NCI-H187 treated with DMSO at 0.1 percent for 48 hours (cell line): ENCODE measurements at regions not wholly inside any gene's neighbourhood (a gene's known extent, or its start where the extent isn't known, plus 50 kb on each side); places are given as distances from the start of the nearest gene placed in this dataset.

Source experiments
- DNase-seq: peaks from one replicate; lab custom pipeline; 2025; lab: John Stamatoyannopoulos, UW

DNA sequence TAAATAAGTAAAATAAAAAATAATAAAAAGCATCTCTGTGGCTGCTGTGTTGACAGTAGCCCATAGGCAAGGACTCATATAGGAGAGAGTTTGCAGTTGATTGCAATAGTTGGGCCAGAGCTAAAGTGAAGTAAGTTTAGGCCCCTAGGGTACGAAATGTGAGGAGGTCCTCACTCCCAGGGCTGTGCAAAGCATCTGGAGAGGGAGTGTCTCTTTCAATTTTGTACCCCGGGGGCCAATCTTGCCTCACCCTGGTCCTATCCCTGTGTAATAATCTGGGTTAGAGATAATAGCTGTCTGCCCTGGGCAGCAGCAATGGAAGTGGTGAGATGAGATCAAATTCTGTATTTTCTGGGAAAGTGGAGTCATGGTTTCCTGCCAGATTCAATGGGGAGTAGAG lies 365.7 kb downstream of the GATA3 start:
- no peak for DNase-seq

DNA sequence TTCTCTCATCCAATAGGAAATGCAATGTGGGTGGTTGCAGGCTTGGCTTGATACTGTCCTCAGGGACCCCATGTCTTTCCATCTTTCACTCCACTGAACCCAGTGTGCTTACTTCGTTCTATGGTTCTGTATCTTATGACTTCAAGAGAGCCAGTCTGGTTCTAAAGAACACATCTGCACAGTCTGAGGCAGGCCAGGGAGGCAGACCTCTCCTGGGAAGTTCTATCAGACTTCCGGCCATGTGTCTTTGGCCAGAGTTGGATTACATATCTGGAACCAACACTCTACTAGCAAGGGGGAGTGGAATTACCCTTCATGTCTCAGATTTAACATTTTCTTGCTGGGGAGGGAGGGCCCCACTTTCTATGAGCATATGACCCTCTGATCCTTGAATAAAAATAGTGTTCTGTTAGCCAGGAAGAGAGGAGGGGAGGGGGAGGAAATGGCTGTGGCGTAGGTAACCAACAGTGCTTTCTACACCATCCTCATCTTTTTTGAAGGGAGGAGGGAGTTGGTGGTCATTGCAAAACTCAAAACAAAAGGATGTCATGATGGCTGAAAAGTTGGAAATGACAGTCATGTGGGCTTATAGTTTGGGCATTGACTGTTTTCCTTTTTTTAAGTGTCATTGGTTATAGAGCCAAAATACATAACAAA lies 370.2 kb downstream of the GATA3 start:
- DNase-seq: no peak

DNA sequence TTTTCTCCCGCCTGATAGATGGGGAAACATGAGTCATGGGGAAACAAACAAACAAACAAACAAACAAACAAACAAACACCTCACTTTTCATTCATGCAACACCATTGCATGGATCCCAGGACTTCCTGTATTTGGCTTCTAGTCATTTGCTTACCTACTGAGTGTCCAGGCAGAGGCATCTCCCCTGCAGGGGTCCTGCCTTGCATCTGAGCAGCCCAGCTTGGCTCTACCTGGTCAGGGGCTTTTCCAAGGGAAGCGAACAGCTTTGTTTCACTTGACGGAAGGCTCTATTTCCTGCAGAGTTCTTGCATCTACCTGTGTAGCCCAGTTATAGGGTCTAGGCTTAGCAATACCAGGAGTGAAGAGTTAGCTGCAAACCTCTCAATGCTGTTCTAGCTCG lies 374.2 kb downstream of the GATA3 start:
- no peak for DNase-seq

DNA sequence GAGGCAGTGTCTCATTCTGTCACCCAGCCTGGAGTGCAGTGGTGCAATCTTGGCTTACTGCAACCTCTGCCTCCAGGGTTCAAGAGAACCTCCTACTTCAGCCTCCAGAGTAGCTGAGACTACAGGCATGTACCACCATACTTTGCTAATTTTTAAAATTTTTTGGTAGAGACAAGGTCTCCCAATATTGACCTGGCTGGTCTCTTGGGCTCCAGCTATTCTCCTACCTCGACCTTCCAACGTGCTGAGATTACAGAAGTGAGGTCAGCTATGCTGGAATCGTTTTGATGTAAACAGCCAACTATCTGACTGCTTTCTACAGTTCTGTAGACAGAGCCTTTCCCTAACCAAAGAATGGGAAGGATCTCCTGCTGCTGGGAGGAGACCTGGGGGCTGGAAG lies 375.8 kb downstream of the GATA3 start:
- no peak for DNase-seq

DNA sequence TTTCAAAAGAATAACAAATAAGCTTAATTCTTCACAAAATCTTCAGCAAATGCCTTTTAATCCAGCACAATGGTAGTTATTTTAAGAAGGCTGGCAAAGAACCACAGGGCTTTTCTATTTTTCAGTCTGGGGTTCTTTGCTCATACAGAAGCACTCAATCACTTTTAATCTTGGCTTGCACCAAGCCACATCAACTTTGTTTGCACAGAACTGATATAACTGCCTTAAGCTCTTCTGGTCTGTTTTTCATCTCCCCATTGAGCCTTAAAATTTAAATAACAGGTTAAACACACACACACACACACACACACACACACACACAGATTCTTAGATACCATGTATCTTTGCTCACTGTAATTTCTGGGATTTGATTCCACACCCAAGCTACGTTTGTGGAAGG lies 377.0 kb downstream of the GATA3 start:
- DNase-seq: no peak

DNA sequence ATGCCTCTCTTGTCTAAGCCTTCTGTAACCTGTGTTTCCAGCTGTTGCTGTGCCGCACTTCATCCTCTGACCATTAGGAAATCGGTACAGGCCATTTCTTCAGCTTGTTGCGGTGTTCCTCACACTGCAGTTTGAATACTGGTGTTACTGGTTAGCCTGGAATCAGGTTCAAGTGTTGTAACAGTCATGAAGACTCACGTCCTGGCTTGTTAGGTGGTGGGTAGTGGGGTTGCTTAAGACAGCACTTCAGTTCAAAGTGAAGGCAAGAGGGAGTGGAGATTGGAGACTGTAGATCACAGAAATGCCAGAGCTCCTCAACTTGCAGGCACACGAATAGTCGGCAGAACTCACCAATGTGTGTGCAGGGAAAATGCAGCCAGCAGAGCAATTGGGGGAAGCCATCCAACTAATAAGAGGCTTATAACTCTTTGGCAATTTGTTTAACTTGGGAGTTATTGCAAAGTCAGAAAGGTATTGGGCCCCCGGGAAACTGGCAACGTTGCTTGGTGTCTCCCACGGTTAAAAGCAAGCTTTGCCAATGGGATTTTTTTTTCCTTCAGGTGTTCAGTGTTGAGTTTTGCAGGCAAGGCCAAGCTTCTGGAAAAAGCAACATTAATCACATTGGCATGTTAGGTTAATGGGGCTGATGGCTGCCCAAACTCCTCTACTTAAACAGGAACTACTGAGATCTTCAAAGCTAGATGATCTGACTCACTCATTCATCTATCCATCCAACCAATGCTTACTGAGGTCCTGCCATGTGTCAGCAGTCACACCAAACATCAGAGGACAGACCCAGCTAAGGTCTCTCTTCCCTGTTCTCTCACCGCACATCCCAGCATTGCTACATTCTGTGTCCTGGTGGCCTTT lies 380.9 kb downstream of the GATA3 start:
- DNase-seq: no peak

DNA sequence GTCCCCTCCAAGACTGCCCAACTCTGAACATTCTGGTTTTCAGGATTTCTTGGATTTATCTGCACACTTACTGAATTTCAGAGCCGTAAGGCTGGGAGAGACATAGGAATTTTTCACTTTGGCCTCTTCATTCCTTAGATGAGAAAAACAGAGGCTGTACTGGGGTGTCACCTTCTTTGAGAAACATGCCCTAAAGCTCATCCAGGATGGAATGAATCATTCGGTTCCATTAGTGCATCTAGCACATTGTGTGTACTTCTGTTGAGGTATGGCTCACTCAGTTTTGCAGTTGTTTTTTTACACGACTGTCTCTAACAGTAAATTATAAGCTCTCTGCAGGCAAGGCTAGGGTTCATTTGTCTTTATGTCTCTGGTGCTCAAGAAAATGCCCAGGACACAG lies 383.4 kb downstream of the GATA3 start:
- no peak for DNase-seq

DNA sequence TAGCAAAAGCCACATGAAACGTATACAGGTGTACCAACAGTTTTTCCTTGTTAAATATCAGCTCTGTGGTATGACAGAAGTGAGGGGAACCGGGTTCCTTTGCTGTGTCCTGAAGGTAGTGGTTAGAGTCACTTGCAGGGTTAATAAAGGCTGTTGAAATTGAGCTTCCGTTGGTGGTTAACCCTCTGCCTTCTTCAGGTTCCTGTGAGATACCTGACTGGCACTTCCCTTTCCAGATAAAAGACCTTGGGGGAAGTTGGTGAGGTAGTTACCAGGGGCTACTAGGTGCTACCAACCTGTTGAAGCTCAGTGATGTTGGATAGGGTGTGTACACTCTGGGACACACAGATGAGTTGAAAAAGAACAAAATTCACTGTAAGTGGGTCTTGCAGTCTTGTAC lies 384.1 kb downstream of the GATA3 start:
- no peak for DNase-seq

DNA sequence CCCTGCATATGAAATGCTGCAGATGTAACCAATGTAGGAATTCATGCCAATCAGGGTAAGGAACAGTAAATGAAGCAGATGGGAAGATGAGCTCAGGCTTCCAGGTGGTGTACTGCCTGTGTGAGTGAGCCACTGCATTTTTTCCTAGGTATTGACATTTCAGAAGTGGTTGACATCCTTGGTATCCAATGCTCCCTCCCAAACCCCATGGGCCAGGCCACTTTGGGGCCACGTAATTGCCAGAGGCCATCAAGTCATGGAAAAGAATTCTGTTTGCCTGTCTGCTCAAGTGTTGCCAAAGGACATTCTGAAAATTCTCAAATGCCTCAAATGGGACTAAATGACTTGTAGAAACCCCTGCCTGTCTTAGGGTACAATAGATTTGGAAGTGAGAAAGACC lies 384.6 kb downstream of the GATA3 start:
- DNase-seq: no peak

DNA sequence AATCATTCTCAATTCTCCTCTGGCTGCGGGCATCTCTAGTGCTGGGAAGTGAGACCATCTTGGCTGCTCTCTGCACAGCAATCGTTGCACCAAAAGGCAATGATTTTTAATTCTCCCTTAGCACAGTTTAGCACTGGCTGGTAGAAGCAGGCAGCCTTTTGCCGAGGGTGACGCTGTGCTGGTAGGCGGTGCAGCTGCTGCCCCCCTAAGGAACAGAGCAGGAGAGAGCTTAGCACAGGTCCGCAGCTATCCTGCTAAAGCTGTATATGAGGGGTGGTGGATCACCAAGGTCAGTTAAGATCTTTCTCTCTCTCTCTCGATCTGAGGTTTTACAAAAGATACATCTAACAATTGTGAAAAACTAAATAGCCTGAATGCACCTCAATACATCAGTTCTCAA lies 390.1 kb downstream of the GATA3 start:
- DNase-seq: no peak

DNA sequence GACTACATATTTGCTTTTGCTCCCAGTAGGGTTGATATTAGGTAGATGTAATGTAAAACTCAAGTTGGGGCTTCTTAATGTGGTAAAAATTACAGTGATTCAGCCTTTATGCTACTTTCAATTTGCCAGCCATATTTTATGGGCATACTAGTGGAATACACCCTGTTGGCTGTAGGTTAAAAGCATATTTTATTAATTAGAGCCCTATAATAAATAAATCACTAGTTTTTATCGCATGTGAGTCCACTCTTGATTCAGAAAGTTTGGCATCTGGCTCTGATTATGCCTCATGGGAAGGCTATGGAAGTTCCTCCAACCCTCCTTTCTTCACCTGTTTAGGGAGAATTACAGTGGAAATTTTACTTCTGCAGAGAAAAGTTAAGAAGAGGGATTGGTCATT lies 390.9 kb downstream of the GATA3 start:
- DNase-seq: no peak

DNA sequence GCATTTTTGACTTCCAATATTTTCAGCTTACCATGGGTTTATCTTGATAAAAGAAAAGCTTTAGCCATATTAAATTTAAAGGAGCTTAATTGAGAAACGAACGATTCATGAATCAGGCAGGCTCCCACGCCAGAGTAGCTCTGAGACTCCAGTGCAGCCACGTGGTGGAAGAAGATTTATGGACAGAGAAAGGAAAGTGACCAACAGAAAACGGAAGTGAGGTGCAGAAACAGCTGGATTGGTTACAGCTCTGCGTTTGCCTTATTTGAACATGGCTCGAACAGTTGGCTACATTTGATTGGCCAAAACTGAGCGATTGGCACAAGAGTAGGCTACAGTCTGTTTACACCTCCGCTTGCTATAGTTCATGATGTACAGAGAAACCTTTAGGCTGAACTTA lies 395.4 kb downstream of the GATA3 start:
- no peak for DNase-seq

DNA sequence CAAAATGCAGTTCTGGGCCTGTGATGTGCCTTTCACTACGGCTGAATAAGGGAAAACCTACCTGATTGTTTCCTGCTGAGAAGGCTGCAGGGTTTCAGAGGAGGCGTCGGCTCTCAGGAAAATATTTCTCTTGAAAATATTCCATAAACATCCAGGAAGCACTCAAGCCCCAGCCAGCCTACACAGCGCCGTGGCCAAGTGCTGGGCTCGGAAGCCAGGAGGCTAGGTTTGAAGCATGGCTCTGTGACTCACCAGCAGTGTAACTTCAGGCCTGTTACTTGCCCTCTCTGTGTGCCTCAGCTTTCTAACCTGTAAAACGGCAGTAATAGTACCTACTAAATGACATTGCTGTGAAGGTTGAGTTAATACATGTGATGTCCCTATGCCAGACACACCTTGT lies 399.1 kb downstream of the GATA3 start:
- DNase-seq: no peak

DNA sequence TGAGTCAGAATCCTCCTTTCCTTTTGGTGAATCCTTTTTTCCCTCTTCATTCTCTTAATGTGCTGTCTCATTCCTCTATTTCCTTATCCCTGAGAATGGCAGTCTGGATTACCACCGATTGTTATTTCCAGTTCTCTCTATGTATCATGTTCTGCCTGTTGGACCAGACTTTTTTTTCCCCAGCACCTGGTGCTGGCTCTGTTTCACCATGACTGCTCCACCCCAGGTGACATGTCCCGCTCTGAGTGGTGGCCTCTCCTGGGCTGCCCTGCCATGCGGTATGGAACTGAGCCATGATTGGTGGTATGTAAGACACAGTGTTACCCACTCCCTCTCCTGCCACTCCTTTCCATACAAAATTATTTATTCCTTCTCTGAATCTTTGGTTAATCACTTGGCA lies 399.9 kb downstream of the GATA3 start:
- no peak for DNase-seq

DNA sequence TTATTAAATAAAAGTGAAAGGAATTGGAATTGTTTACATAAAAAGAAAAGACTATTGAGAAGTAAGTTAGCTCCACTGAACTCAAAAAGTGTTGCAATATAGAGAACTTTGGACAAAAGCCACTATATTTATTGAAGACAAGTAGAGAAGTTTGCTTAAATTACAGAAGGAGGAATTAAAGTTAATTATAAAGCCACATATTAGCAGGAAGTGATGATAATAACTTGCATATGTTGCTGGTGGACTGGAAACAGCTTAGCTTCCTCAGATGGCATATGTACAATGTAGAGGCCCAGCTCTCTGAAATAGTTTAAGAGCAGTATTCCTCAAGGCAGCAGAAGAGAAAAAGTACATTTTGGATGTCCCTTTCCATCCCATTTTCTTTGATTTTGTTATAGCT lies 400.7 kb downstream of the GATA3 start:
- no peak for DNase-seq

DNA sequence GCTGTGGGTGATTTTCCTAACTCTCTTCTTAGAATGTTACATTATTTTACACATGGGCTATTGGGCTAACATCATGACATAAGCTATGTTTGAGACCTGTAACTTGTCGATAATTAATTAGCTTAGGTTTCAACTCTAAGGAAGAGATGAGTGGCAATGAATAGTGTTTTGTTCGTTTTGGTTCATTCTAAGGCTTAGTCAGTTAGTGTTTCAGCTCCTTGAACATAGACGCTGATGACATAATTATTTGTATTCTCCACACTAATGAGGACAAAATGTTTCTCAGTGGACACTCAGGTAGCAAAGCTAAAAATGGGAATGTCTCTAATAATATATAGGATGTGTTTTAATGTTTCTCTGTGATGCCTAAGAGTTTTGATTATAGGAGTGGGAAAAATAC lies 401.9 kb downstream of the GATA3 start:
- DNase-seq: no peak

DNA sequence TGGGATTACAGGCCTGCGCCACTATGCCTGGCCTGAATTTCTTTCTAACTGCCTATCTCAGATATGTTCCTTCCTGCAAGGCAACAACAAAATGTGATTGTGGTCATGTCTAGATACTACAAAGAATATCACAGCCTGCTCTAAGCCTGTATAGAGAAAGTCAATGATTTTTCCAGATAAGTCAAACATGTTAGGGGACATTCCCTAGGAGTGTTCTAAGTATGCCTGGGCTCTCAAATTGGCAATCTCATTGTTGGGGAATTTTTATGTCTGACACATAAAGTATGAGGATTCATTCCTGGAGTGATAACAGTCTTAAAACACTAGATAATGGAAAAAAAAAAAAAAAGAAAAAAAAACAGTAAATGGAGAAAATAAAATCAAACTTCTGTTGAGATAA lies 406.1 kb downstream of the GATA3 start:
- no peak for DNase-seq

DNA sequence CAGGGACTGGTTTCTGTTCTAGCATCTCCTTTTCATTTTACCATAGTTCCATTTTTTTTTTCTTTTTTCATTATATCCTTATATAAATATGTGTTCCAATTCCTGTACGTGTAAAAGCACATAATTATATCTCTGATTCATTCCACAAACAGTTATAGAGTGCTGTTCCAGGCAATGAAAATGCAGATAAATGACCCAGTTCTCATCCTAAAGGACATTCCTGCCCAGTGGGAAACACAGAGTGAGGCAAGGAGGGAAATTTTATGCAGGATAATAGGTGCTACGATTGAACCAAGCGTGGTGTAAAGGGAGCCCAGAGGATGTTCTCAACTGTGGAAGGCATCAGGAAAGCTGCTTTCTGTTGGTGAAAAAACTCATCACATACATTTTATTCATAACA lies 408.1 kb downstream of the GATA3 start:
- no peak for DNase-seq

DNA sequence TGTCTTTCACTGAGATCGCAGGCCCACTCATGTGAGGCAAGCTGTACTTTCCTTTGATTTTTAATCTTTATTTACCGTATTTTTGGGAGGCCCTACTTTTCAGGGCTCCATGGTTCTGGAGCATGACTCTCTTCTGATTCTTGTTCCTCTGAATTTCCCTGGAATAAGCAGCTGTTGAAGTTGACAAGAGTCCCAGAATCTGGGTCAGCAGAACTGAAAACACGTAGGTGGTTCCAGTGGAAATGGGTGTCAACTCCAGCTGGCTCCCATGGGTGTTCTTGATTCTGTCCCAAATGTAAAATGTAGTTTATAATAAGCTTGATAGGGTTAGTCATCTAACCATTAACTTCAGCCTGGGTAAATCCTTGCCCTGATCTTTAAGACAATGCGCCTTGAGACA lies 409.4 kb downstream of the GATA3 start:
- no peak for DNase-seq

DNA sequence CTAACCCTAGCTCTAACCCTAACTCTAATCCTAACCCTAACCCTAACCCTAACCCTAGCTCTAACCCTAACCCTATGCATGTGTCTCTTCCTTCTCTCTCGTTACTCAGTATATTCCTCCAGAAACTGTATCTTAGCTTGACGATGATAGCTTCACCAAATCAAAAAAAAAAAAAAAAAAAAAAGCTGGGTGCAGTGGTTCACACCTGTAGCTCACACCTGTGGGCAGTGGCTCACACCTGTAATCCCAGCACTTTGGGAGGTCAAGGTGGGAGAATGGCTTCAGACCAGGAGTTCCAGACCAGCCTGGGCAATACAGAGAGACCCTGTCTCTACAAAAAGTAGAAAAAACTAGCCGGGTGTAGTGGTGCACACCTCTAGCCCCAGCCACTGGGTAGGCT lies 414.0 kb downstream of the GATA3 start:
- no peak for DNase-seq

DNA sequence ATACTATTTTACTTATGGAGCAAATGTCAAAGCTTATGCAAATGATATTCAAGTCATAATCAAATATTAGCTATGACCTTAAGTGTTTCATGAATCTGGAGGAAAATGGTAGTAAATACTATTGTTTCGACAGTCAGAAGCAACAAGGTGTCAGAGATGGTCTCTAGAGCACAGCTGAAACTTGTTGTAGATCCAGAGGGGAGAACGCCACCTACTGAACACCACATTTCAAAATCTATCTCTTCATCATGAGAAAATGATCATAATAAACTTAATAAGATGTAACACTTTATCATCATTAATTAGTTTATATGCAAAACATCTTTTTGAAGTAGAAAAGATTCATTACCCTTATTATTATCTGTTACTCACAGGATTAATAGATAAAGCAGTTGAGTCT lies 418.7 kb downstream of the GATA3 start:
- DNase-seq: no peak

DNA sequence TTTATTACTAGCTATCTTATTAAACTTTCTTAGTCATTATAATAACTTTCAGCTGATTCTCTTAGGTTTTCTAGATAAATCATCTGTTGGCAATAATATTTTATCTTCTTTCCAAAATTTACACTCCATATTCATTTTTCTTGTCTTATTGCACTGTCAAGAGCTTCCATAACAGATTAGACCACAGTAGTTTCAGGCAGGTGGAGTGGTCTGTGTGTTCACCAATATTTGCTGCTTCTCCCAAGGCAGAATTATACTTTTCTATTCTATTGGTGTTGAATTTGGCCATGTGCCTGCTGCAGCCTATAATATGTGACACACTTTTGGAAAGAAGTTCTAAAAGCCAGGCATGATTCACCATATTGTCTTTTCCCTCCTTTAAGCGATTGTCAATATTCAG lies 422.8 kb downstream of the GATA3 start:
- no peak for DNase-seq

DNA sequence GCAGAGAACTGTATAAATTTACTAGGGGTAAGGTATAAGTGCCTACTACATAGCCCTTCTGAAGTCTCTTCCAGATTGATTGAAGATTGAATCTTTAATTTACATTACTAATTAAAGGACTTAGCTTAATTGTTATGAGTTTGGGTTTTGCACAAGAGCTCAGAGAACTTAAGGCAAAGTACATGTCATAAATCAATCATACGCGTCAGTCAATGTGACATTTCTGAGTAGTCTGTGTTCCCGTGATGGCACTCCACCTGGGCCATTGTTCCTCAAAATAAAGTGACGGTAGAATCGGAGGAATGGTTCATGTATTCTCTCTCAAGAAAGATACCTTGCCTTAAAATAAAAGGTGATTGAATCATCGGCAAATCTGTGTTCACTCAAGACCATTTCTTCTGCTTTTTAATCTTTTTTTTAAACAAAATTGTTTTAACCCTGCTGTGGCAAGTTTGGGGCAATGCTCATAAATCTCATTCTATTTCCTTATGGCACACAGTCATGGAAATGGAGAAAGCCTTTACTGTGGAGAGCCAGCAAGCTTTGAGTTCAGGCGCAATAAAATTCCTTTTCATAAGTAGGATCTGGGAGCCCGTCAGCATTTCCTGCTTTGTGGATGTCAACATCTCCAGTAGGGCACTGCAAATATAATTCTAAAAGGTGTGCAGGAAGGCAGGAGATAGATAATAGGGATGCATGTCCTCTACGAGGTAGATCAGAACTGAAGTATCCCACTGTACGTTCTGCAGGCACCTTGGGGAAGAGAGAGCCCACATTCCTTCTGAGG lies 427.4 kb downstream of the GATA3 start:
- no peak for DNase-seq
